Right lobe of liver (tissue), 4 donors: ENCODE measurements at regions not wholly inside any gene's neighbourhood (a gene's known extent, or its start where the extent isn't known, plus 50 kb on each side); places are given as distances from the start of the nearest gene placed in this dataset.

Source experiments
- CTCF ChIP-seq, 4 donors: fragments of 200-600 bp in 3 of 4; fragments of 450-650 bp in 1 of 4; IDR thresholded peaks; one replicate each; pipeline versions ENCODE4 v1.5.1 to v1.8.0; 2016 to 2022; ENCODE audit warnings: antibody characterized with exemption in 4 of 4, mild to moderate bottlenecking in 2 of 4
- POLR2A ChIP-seq: fragments of 450-650 bp; IDR thresholded peaks from one replicate; pipeline ENCODE4 v1.6.1; 2017; ENCODE audit warnings: antibody characterized with exemption, mild to moderate bottlenecking
- donor health status: DM: no; HTN: no; CAD: no.
- donor health status: DM: no; HTN: no; CAD: no.
- donor health status: DM: no; HTN: yes; CAD: no.

DNA sequence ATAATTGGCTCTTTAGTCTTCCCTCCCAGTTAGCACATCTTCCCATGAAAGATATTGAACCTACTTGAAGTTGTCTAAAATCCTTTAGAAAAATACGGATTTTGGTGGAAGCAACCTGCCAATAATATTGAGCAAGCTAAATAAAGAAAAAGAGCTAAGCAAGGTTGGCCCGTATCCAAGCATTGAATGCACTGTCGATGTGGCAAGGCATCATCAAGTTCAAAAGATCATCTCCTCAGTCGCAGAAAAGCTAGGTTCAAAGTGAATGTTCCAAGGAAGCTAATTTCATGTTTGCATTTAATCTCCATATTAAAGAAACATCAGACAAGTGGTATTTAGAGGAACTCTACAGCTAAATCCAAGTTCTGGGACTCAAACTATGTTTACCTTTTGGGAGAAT is 206.0 kb downstream of the MTERF1 start:
- TF ChIP-seq POLR2A (no peak), CTCF (IDR thresholded peaks at IDR 0.05) (no peak)
